ENCODE measurements at regions not wholly inside any gene's neighbourhood (a gene's known extent, or its start where the extent isn't known, plus 50 kb on each side); places are given as distances from the start of the nearest gene placed in this dataset.

DNA sequence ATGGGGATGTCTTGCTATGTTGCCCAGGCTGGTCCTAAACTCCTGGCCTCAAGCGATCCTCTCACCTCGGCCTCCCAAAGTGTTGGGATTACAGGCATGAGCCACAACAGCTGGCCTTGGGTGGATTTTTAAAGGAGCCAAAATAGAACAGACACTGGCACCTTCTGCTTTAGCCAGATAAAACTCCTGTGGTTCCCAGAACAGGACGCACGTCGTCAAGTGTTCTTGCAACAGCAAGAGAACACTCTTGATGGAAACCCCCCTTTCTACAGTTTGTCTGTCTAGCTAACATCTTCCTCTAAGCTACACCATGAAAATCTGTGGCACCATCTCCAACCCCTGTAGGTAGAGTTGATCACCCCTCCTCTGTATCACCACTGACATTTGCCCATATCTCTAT, 122.6 kb downstream of the NPIPB5 start:
- TF ChIP-seq, protein P1, sequence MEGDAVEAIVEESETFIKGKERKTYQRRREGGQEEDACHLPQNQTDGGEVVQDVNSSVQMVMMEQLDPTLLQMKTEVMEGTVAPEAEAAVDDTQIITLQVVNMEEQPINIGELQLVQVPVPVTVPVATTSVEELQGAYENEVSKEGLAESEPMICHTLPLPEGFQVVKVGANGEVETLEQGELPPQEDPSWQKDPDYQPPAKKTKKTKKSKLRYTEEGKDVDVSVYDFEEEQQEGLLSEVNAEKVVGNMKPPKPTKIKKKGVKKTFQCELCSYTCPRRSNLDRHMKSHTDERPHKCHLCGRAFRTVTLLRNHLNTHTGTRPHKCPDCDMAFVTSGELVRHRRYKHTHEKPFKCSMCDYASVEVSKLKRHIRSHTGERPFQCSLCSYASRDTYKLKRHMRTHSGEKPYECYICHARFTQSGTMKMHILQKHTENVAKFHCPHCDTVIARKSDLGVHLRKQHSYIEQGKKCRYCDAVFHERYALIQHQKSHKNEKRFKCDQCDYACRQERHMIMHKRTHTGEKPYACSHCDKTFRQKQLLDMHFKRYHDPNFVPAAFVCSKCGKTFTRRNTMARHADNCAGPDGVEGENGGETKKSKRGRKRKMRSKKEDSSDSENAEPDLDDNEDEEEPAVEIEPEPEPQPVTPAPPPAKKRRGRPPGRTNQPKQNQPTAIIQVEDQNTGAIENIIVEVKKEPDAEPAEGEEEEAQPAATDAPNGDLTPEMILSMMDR (IDR thresholded peaks at IDR 0.05; ENCODE audit: low read depth, low read length), result no peak
- DNase-seq (ENCODE audit: low read depth in 2 of 2), result no peak
- H3K4me3 ChIP-seq (replicated peaks in 1 of 2; ENCODE audit: low read depth in 2 of 2, low read length in 2 of 2), result no peak overlapping the region

- no peak overlapping the region for H3K4me3 ChIP-seq (replicated peaks in 1 of 2; ENCODE audit: low read depth in 2 of 2, low read length in 2 of 2)
- TF ChIP-seq, protein P1 (IDR thresholded peaks at IDR 0.05; ENCODE audit: low read depth, low read length), result no peak
- DNase-seq (ENCODE audit: low read depth in 2 of 2), result no peak
Observed at GRCh38 chr16:22633799-22634198, 123.1 kb downstream of the NPIPB5 start.

DNA sequence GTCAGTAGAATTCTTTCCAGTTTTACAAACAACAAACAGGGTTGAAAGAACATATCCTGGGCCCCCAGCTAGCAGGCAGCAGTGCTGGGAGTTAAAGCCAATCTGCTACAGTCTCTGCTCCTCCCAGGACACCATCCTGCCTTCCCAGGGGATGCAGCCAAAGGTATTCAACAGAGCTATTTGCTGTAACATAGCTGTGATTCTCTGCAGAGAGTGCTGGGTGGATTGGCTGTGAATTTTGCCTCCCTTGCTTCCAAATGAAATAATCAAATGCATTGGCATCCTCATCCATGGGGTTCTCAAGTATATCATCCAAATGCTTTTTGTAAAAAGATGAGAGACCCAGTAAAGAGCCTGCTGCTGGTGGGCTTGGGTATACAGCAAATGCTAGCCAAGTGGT, 124.3 kb downstream of the NPIPB5 start:
- DNase-seq (ENCODE audit: low read depth in 2 of 2), result no peak
- no peak overlapping the region for H3K4me3 ChIP-seq (replicated peaks in 1 of 2; ENCODE audit: low read depth in 2 of 2, low read length in 2 of 2)
- TF ChIP-seq, protein P1 (IDR thresholded peaks at IDR 0.05; ENCODE audit: low read depth, low read length), result no peak

GRCh38 chr16:22635357-22635761, 124.7 kb downstream of the NPIPB5 start:
- DNase-seq (ENCODE audit: low read depth in 2 of 2), result no peak
- TF ChIP-seq, protein P1 (IDR thresholded peaks at IDR 0.05; ENCODE audit: low read depth, low read length), result no peak

GRCh38 chr16:22635801-22636200, 125.1 kb downstream of the NPIPB5 start:
- TF ChIP-seq, protein P1 (IDR thresholded peaks at IDR 0.05; ENCODE audit: low read depth, low read length), result no peak
- no peak for DNase-seq (ENCODE audit: low read depth in 2 of 2)
- no peak overlapping the region for H3K4me3 ChIP-seq (replicated peaks in 1 of 2; ENCODE audit: low read depth in 2 of 2, low read length in 2 of 2)

More at GRCh38 chr16:22635357-22635761, 124.7 kb downstream of the NPIPB5 start:
- H3K4me3 ChIP-seq (replicated peaks in 1 of 2; ENCODE audit: low read depth in 2 of 2, low read length in 2 of 2), result no peak overlapping the region

- DNase-seq (ENCODE audit: low read depth in 2 of 2), result peak in 1 of 2 donors; percentile 68
- TF ChIP-seq, protein P1 (IDR thresholded peaks at IDR 0.05; ENCODE audit: low read depth, low read length), result no peak
- H3K4me3 ChIP-seq (replicated peaks in 1 of 2; ENCODE audit: low read depth in 2 of 2, low read length in 2 of 2), result no peak overlapping the region
Observed at GRCh38 chr16:22638393-22639206, 127.9 kb downstream of the NPIPB5 start.
